ENCODE measurements at regions not wholly inside any gene's neighbourhood (a gene's known extent, or its start where the extent isn't known, plus 50 kb on each side); places are given as distances from the start of the nearest gene placed in this dataset.
A peak's percentile ranks its signal among the peaks of the same experiment; 100 is the strongest.
"Not testable (repeated sequence)": the region's sequence is repeated elsewhere in the genome, so short reads cannot be mapped to it uniquely, and the experiment has no call there.

GRCh38 chr9:78714576-78714975 lies 417.7 kb downstream of the PSAT1 start:
- no peaks in the 10 kb centered on the region for H3K36me3 ChIP-seq (ENCODE audit: control insufficient read depth in 1 of 2, insufficient read depth in 2 of 2, low read depth in 1 of 2, low read length in 2 of 2)
- H3K4me3 ChIP-seq (ENCODE audit: insufficient read depth in 1 of 2, low read depth in 1 of 2, low read length in 2 of 2) = no peak overlapping the region
- no peaks in the 10 kb centered on the region for H3K27me3 ChIP-seq (ENCODE audit: control insufficient read depth in 1 of 2, insufficient read depth in 1 of 2, low read length in 2 of 2)
- no peak overlapping the region for H2BK120ac ChIP-seq (ENCODE audit: low read depth, low read length)
- H2BK5ac ChIP-seq (ENCODE audit: low read depth, low read length, poor library complexity, severe bottlenecking) = no peak overlapping the region
- no peaks in the 10 kb centered on the region for H3K79me1 ChIP-seq (replicated peaks; ENCODE audit: low read length, poor library complexity, severe bottlenecking)
- H3K9me3 ChIP-seq (ENCODE audit: control insufficient read depth, low read length) = no peaks in the 10 kb centered on the region
- H3K9ac ChIP-seq (ENCODE audit: low read length) = no peak overlapping the region
- no peak overlapping the region for H3K4me2 ChIP-seq (ENCODE audit: low read length, poor library complexity, severe bottlenecking)
- H2AK5ac ChIP-seq (ENCODE audit: low read length, severe bottlenecking) = no peak overlapping the region
- no peak overlapping the region for H2BK12ac ChIP-seq (ENCODE audit: low read length in 2 of 2)
- no peaks in the 10 kb centered on the region for H3K4me1 ChIP-seq (ENCODE audit: control insufficient read depth, insufficient read depth, low read depth, low read length)
- H3K4ac ChIP-seq (ENCODE audit: low read depth in 1 of 2, low read length in 2 of 2) = no peak overlapping the region
- no peak overlapping the region for H3K27ac ChIP-seq (ENCODE audit: low read length, poor library complexity, severe bottlenecking)
- H3K18ac ChIP-seq (ENCODE audit: low read depth in 1 of 2, low read length in 2 of 2) = no peak overlapping the region
- no peak overlapping the region for H4K8ac ChIP-seq (ENCODE audit: low read length)
- no peak overlapping the region for H2BK15ac ChIP-seq (ENCODE audit: low read depth, poor library complexity, severe bottlenecking)
- peak; percentile 43 for DNase-seq
- H2AFZ ChIP-seq (ENCODE audit: low read depth, low read length) = no peak overlapping the region
- no peak overlapping the region for H3K23ac ChIP-seq (ENCODE audit: low read length in 2 of 2)
- no peak overlapping the region for H3K14ac ChIP-seq (ENCODE audit: low read length in 2 of 2)
- 71% methylated on average over 1 of the region's 2 CpGs for WGBS
- no peak overlapping the region for H4K91ac ChIP-seq (ENCODE audit: low read length)

GRCh38 chr9:78719029-78719428 lies 422.1 kb downstream of the PSAT1 start:
- not testable (repeated sequence) for H3K9ac ChIP-seq (ENCODE audit: low read length); H3K4me2 ChIP-seq (ENCODE audit: low read length, poor library complexity, severe bottlenecking); H2AFZ ChIP-seq (ENCODE audit: low read depth, low read length); H2AK5ac ChIP-seq (ENCODE audit: low read length, severe bottlenecking); H3K27ac ChIP-seq (ENCODE audit: low read length, poor library complexity, severe bottlenecking); H2BK120ac ChIP-seq (ENCODE audit: low read depth, low read length); H3K4me3 ChIP-seq (ENCODE audit: insufficient read depth in 1 of 2, low read depth in 1 of 2, low read length in 2 of 2); H3K4ac ChIP-seq (ENCODE audit: low read depth in 1 of 2, low read length in 2 of 2); H2BK15ac ChIP-seq (ENCODE audit: low read depth, poor library complexity, severe bottlenecking); H3K79me1 ChIP-seq (replicated peaks; ENCODE audit: low read length, poor library complexity, severe bottlenecking); H3K14ac ChIP-seq (ENCODE audit: low read length in 2 of 2); H2BK5ac ChIP-seq (ENCODE audit: low read depth, low read length, poor library complexity, severe bottlenecking); H3K27me3 ChIP-seq (ENCODE audit: control insufficient read depth in 1 of 2, insufficient read depth in 1 of 2, low read length in 2 of 2); H3K9me3 ChIP-seq (ENCODE audit: control insufficient read depth, low read length); H3K23ac ChIP-seq (ENCODE audit: low read length in 2 of 2); H3K18ac ChIP-seq (ENCODE audit: low read depth in 1 of 2, low read length in 2 of 2); H3K36me3 ChIP-seq (ENCODE audit: control insufficient read depth in 1 of 2, insufficient read depth in 2 of 2, low read depth in 1 of 2, low read length in 2 of 2); H2BK12ac ChIP-seq (ENCODE audit: low read length in 2 of 2); H4K8ac ChIP-seq (ENCODE audit: low read length); H4K91ac ChIP-seq (ENCODE audit: low read length); DNase-seq; H3K4me1 ChIP-seq (ENCODE audit: control insufficient read depth, insufficient read depth, low read depth, low read length)
- 82% methylated on average over 2 of the region's 4 CpGs for WGBS

- Histone ChIP-seq H3K4me3 (ENCODE audit: insufficient read depth in 1 of 2, low read depth in 1 of 2, low read length in 2 of 2) (no peak overlapping the region), H2BK120ac (ENCODE audit: low read depth, low read length) (no peak overlapping the region), H3K4me1 (ENCODE audit: control insufficient read depth, insufficient read depth, low read depth, low read length) (no peaks in the 10 kb centered on the region), H3K14ac (ENCODE audit: low read length in 2 of 2) (no peak overlapping the region), H2BK5ac (ENCODE audit: low read depth, low read length, poor library complexity, severe bottlenecking) (no peak overlapping the region), H3K18ac (ENCODE audit: low read depth in 1 of 2, low read length in 2 of 2) (no peak overlapping the region), H3K4me2 (ENCODE audit: low read length, poor library complexity, severe bottlenecking) (no peak overlapping the region), H3K23ac (ENCODE audit: low read length in 2 of 2) (no peak overlapping the region), H3K27ac (ENCODE audit: low read length, poor library complexity, severe bottlenecking) (no peak overlapping the region), H3K9me3 (ENCODE audit: control insufficient read depth, low read length) (peaks cover 34% of the 10 kb centered on the region), H3K27me3 (ENCODE audit: control insufficient read depth in 1 of 2, insufficient read depth in 1 of 2, low read length in 2 of 2) (no peaks in the 10 kb centered on the region), H3K4ac (ENCODE audit: low read depth in 1 of 2, low read length in 2 of 2) (no peak overlapping the region), H2AK5ac (ENCODE audit: low read length, severe bottlenecking) (no peak overlapping the region), H3K9ac (ENCODE audit: low read length) (no peak overlapping the region), H4K8ac (ENCODE audit: low read length) (no peak overlapping the region), H2BK12ac (ENCODE audit: low read length in 2 of 2) (no peak overlapping the region), H2AFZ (ENCODE audit: low read depth, low read length) (no peak overlapping the region), H2BK15ac (ENCODE audit: low read depth, poor library complexity, severe bottlenecking) (no peak overlapping the region), H4K91ac (ENCODE audit: low read length) (no peak overlapping the region), H3K36me3 (ENCODE audit: control insufficient read depth in 1 of 2, insufficient read depth in 2 of 2, low read depth in 1 of 2, low read length in 2 of 2) (no peaks in the 10 kb centered on the region), H3K79me1 (replicated peaks; ENCODE audit: low read length, poor library complexity, severe bottlenecking) (no peaks in the 10 kb centered on the region)
- WGBS = 97% methylated on average over 2 of the region's 2 CpGs
- no peak for DNase-seq
These were observed 428.0 kb downstream of the PSAT1 start for GRCh38 chr9:78724896-78725295.

- Histone ChIP-seq H3K9me3 (ENCODE audit: control insufficient read depth, low read length) (peaks cover 34% of the 10 kb centered on the region), H4K91ac (ENCODE audit: low read length) (no peak overlapping the region), H3K27ac (ENCODE audit: low read length, poor library complexity, severe bottlenecking) (no peak overlapping the region), H2BK12ac (ENCODE audit: low read length in 2 of 2) (no peak overlapping the region), H3K4ac (ENCODE audit: low read depth in 1 of 2, low read length in 2 of 2) (no peak overlapping the region), H3K23ac (ENCODE audit: low read length in 2 of 2) (no peak overlapping the region), H3K18ac (ENCODE audit: low read depth in 1 of 2, low read length in 2 of 2) (no peak overlapping the region), H3K27me3 (ENCODE audit: control insufficient read depth in 1 of 2, insufficient read depth in 1 of 2, low read length in 2 of 2) (no peaks in the 10 kb centered on the region), H3K4me2 (ENCODE audit: low read length, poor library complexity, severe bottlenecking) (no peak overlapping the region), H2AK5ac (ENCODE audit: low read length, severe bottlenecking) (no peak overlapping the region), H2AFZ (ENCODE audit: low read depth, low read length) (no peak overlapping the region), H2BK15ac (ENCODE audit: low read depth, poor library complexity, severe bottlenecking) (no peak overlapping the region), H3K14ac (ENCODE audit: low read length in 2 of 2) (no peak overlapping the region), H3K4me1 (ENCODE audit: control insufficient read depth, insufficient read depth, low read depth, low read length) (no peaks in the 10 kb centered on the region), H4K8ac (ENCODE audit: low read length) (no peak overlapping the region), H3K79me1 (replicated peaks; ENCODE audit: low read length, poor library complexity, severe bottlenecking) (no peaks in the 10 kb centered on the region), H3K9ac (ENCODE audit: low read length) (no peak overlapping the region), H3K36me3 (ENCODE audit: control insufficient read depth in 1 of 2, insufficient read depth in 2 of 2, low read depth in 1 of 2, low read length in 2 of 2) (no peaks in the 10 kb centered on the region), H3K4me3 (ENCODE audit: insufficient read depth in 1 of 2, low read depth in 1 of 2, low read length in 2 of 2) (no peak overlapping the region), H2BK5ac (ENCODE audit: low read depth, low read length, poor library complexity, severe bottlenecking) (no peak overlapping the region), H2BK120ac (ENCODE audit: low read depth, low read length) (no peak overlapping the region)
- no CpG with 5 or more reads among the region's 1 CpG for WGBS
- DNase-seq = no peak
These were observed 428.6 kb downstream of the PSAT1 start for GRCh38 chr9:78725503-78725902.
